Renal cortex interstitium (tissue), 11 donors: ENCODE measurements at regions not wholly inside any gene's neighbourhood (a gene's known extent, or its start where the extent isn't known, plus 50 kb on each side); places are given as distances from the start of the nearest gene placed in this dataset.
A peak's percentile ranks its signal among the peaks of the same experiment; 100 is the strongest.

Source experiments
- DNase-seq, 11 donors: peaks; one replicate each; pipeline ENCODE4 v3.0.0-alpha.2; 2013; ENCODE audit warnings: low read depth in 9 of 11, low spot score in 4 of 11; ENCODE audit errors: extremely low read depth in 1 of 11

DNA sequence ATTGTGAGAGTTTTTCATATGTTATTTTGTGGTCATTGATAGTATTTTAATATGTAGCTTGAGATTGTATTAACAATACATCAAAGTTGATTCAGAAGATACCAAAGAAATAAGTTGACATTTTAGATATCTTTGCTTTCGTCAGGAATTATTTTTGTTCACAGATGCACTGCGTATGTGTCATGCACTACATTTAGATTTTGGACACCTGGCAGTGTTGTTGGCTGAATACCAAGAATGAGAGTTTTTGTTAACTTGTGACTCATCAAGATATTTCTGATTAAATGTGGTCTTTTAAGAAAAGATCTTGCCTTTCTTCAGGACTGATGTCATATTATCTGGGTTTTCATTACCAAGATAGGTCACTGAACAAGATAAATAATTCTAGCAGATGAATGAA lies 633.4 kb downstream of the CENPC start:
- DNase-seq: no peak

DNA sequence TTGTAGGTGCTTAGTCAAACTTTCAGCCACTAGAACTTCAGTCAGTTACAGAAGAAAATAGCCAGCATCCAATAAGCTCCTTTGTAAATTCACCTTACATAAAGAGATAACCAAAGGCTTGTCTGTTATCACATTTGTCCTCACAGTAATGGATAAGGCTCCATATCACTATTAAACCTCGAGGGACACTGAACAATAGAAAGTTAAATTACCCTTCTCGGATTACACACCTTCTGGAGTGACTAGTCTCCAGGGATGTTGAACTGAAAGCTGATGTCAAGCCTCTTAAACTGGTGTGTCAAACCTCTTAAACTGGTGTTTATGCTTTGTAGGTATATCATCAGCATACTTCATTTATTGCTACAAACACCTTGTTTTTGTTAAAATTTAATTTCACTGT lies 639.0 kb downstream of the CENPC start:
- no peak for DNase-seq

DNA sequence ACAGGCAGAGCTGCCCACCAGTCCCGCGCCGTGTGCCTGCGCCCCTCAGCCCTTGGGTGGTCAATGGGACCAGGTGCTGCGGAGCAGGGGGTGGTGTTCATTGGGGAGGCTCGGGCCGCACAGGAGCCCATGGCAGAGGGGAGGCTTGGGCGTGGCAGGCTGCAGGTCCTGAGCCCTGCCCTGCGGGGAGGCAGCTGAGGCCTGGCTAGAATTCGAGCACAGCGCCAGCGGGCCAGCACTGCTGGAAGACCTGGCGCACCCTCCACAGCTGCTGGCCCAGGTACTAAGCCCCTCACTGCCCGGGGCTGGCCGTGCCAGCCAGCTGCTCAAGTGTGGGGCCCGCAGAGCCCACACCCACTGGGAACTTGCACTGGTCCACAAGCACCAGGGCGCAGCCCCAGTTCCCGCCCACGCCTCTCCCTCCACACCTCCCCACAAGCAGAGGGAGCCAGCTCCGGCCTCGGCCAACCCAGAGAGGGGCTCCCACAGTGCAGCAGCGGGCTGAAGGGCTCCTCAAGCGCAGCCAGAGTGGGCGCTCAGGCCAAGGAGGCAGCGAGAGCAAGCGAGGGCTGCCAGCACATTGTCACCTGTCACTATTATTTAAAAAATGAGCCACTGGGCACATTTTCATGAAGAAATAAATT lies 645.8 kb downstream of the CENPC start:
- DNase-seq: no peak

DNA sequence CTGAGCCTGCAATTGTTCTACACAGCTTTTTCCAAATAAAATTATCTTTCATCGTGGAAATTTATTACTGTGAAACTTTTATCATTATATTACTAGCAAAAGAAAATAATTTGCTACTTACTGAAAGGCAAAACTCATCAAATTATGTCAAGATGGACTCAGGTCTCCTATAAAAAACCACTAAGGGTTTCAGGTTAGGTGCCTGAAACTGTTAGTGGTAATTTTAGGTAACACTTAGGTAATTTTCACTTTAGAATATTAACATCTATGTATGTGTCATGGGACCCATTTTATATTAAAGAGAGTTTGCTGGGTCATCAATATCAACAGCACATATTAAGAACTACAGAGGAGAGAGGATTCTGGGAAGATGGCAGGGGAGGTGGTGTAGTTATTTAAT lies 651.5 kb downstream of the CENPC start:
- no peak for DNase-seq

DNA sequence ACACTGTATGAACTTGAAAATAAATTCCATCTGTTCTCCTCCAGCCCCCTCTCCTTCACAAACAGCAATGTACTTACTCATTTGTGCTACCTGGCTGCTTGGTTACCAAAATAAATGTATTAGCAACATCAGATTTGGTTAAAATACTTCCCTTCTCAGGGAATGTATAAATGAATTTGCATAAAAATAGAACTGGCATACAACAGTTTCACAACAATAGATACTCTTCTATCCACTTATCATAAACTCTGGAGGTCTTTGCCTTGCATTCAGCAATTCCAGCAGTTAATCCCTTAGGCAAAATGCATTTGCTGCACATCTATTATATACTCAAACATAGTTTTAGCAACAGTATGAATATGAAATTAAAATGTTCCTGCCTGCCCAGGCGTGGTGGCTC lies 658.2 kb downstream of the CENPC start:
- DNase-seq: no peak

DNA sequence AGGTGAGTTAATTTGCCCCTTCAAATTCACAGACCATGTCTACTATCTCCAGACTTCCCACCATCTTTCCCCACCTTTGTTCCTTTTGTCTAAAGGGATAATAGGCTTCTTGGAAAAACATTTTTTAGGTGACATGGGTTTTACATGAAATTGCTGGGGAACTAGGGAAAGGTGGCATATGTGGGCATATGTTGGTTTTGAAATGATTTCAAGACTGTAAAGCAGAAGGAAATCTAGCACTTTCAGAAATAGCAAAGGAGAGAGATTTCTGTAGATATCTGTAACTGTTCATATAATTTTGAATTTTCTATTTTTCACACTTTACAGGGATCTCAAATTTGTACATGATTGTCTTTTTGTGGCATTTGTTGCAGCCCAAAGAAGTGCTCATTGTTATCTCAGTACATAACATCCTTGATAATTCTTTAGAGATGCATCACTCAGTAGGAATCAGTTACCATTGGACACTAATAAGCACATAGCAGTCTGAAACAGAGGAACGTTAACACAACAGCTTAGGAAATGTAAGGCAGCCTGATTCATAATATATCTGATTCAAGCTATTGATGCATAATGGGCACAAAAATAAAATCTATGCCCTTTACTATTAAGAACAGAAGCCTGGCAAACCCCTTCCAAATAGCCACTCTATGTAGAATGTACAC lies 659.7 kb downstream of the CENPC start:
- no peak for DNase-seq

DNA sequence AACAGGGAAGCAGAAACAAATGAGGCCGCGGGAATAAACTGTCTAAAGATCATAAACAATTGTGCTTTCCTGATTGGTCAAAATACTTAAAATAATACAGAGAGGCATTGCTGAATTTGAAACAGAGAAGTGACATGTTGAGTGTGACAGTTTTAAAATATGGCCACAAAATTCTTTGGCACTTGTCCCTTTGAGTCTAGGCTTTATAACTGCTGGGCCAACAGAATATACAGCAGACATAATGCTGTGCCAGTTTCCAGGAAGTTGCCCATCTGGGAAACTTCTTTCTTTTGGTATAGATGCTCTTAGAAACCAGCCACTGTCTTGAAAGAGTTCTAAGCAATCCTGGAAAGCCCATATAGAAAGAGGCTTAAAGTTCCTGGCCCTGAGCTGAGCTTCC lies 668.4 kb downstream of the CENPC start:
- no peak for DNase-seq

DNA sequence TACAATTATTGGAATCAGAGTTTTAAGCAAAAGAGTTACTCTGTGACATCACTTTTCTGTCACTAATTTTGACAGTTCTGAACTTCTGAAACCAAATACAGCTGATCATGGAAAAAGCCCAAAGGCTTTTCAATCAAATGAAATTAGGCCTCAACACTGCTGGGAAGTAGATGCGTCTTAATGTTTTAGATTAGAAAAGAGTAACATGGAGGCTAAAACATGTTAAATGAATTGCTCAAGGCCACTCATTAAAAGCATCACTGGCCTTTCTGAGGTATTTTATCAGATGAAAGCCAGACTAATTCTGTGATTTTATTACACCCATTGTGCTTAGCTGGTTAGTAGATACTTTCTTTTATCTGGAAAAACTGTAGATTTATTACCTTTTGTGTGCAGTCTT lies 672.6 kb downstream of the CENPC start:
- no peak for DNase-seq

DNA sequence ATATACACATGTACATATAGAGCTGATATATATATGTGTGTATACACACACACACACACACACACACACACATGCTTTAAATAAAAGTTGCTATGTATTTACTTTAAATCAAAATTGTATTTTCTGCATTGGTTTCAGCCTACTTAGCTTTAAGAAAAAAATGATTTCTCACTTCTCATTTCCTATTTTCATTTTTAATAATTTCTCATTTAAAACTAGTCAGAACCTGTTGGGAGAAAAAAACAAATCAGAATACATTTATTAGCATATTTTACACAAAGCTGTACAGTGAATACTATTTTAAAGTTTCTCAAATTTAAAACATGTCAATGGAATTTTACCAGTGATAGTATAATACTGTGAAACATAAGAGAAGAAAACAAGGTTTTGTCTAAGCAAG lies 681.8 kb downstream of the CENPC start:
- DNase-seq: no peak

DNA sequence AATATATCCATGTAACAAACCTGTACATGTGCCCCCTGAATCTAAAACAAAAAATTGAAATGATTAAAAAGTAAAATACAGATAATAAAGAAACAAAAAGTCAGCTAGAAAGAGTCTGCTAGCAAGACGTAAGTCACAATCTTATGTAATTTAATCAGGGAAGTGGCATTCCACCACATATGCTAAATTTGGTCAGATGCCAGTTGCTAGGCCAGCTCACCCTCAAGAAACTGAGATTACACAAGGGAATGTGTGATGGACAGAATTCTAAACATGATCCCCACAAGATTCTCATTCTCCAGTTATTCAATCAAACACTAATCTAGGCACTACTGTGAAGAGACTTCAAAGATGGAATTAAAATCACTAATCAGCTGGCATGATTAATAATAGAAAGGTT lies 689.3 kb downstream of the CENPC start:
- no peak for DNase-seq

DNA sequence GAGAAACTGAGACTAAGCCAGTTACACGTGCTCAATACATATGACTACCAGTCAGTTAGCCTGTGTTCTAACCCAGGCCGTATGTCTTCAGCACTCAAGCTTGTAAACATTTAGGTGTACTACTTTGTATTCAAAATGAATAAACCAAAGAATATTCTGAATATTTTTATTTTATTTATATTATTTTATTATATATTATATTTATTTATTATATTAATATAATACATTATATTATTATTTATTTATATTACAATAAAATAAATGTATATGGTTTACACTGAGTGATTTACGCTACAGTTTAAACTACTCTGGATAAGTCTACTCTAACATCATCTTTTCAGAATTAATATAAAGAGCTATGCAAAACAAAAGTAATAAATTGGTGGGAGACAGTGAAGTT lies 691.5 kb downstream of the CENPC start:
- no peak for DNase-seq

DNA sequence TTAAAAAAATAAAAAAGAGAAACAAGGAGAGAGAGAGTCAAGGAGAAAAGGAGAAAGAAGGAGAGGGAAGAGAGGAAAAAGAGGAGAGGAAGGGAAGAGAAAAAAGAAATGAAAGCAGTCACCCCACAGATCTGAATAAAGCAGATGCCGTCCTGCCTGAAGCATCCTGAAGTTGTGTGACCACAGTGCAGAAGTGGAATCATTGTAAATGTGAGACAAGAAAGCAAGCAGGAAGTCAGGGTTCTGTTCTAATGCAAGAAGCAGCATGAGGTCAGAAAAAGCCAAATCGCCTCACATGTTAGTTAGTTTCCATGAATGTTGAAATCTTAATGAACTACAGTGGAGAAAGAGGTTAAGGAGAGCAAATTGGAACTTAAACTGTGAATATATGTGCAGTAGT lies 692.5 kb downstream of the CENPC start:
- DNase-seq: no peak

DNA sequence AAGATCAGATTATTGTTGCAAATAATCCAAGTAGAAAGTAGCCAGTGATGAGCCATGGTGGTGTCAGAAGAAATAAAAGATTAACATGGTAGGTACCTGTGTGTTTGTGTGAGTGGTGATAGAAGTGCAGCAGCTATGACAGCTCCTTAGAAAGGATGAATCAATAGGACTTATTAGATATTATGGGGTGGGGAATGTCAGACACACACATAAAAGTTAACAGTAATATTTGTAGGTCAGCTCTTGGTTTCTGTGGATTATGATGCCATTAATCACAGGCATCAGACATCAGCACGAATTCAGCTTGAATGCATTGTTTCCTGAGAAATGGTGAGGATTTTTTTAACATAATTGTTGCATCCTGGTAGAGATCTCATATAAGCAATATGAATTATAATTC lies 695.7 kb downstream of the CENPC start:
- DNase-seq: no peak

DNA sequence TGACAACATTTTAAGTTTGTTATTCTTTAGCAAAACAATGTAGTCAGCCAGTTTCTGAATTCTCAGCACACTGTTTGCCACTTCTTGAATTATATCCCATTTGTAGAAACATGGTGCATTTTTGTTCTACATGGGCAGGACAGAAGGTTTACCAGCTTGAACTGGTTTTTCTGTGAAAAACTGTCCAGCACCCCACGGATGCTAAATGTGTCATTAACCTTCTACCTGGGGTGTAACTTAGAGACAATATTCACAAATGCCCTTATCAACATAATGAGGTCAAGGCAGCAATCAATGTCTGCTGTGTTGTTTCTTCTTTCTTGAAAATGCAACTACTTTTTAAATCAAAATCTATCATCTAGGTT lies 702.6 kb downstream of the CENPC start:
- no peak for DNase-seq

DNA sequence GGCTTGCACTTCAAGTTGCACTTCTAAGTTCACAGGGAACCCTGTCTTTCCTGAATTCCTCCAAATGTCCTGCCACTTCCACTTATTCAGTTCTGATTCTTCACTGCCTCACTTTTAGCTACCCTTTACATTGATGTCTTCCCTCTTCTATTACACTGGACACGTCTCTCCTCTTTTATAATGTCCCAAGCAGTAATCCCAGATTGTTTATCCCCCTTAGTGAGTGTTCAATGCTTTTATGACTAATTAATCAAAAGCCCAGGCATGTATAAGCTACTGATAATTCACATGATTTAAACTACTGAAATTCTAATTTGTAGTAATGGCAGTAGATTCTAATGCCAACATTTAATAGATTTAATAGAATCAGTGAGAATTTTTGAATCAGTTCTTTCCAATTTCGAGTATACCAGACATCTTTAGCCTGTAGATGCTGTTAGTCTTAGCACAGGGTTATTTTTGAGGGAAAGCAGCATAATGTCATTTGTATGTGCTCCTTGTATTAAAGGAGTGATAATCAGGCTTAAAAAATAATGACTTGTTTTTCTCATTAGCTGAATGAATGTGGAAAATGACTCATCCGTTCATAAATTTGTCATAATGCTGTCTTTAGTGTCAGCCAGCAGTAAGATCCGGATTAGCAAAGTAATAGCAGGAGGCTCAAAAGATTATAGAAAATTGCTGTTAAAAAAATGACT lies 703.1 kb downstream of the CENPC start:
- DNase-seq: no peak

DNA sequence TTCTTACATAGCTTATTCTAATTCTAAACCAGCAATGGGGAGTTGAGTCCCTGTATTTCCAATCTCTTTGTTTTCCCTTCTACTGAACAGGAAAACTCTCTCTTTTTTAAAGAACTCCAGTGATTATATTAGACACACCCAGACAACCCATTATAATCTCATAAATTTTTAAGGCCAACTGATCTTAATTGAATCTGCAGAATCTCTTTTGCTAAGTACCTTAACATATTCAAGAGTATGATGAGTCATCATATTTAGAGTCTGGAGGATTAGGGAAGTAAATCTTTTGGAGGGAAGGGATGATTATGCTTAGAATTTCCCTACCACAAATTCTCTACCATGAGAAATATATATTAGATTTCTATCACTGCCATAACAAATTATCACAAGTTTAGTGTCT lies 705.1 kb downstream of the CENPC start:
- DNase-seq: no peak

DNA sequence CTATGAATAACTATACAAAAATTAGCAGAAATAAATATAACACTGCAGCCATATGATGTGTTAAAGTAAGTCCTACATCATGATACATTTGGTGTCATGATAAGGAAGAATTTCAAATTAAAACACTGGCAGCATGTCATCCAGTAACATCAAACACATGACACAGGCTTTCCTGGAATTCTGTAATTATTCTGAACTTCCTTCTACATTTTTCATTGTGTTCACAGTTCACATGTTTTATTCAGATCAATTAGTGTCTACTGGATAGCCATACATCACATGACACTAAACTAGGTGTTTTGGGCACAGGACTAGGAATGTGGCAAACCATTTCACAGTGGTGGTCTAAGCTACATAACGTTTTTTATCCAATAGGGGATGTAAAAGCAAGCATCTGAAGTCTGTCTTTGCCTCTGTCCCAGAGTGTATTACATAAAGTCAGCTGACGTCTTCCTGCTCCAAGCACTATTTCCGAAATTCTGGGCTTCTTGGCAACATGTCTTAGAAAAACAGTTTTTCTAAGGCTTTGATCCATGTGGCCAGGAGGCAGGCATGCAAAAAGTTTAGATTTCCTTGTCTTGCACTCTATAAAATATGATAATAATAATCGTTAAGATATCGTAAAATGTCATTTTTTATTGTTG lies 707.9 kb downstream of the CENPC start:
- DNase-seq: peak in 7 of 11 donors; percentile 8 to 56 (median 31)

DNA sequence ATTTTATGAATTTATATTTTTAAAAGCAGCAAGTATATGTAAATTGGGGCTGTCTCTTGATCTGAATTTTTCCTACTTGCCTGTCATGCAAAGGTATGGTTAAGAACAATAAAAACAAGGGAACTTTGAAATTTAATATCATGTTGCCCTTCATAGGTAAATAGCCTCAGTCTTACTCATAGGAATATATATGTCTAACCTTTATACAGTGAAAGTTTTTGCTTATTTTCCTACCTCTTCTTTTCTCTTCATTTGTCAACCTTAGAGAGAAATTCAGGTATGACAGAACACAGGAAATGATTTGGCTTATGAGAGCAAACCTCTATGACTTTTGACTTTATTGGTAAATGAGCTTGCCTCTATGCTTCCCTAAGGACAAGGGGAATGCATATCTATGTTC lies 716.0 kb downstream of the CENPC start:
- no peak for DNase-seq

DNA sequence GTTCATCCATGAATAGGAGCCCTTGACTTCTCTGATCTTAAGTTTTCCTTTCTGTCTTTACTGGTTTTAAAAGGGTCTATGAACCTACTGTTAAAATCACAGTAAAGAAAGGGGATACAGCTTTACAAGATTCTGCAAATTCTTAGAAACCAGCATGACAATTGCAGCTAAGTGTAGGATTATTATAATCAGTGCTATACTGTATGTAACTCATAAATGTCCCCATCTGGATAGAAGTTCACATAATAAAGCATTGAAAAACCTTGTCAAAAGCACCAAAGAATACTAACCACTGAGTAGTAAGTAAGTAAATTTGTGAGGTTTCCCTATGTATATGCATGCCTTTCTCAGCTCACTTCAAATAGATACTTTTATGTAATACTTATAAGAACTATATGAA lies 724.6 kb downstream of the CENPC start:
- DNase-seq: no peak

DNA sequence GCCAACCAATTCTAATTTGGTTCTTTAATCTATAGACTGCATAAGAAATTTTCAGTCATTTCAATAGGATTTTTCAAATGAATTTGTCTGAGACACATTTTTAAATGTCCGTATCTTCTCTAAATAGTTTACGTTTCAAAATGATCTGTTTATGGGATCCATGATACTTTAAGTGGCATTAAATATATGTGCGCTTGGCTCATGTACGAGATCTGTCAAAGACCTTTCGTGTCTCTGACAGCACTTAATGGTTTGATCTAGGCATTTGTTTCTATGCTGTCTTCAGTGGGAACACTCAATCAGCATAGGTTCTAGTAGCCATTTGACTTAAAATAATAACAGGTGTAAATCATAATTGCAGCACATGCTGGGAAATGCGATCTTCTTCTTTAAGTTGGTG lies 731.0 kb downstream of the CENPC start:
- DNase-seq: no peak
